ENCODE measurements at regions not wholly inside any gene's neighbourhood (a gene's known extent, or its start where the extent isn't known, plus 50 kb on each side); places are given as distances from the start of the nearest gene placed in this dataset.

DNA sequence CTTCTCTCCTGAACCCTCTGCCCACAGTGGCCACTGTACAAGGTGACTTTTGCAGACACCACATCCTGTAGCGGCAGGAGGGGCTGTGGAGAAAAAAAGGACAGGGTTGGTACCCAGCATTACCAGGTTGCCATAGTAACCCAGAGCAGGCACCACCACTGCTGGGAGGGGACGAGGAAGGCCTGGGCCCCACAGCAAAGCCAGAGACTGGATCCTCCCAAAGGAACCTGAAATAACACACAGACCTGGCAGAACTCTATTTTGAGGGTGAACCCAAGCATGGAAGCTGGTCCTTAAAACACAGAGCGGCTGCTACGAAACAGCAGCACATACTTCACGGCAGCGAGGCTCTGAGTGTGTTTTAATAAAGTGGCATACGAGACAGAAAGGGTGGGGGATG lies 380.6 kb downstream of the CTTN start:
- DNase-seq, result no peak

DNA sequence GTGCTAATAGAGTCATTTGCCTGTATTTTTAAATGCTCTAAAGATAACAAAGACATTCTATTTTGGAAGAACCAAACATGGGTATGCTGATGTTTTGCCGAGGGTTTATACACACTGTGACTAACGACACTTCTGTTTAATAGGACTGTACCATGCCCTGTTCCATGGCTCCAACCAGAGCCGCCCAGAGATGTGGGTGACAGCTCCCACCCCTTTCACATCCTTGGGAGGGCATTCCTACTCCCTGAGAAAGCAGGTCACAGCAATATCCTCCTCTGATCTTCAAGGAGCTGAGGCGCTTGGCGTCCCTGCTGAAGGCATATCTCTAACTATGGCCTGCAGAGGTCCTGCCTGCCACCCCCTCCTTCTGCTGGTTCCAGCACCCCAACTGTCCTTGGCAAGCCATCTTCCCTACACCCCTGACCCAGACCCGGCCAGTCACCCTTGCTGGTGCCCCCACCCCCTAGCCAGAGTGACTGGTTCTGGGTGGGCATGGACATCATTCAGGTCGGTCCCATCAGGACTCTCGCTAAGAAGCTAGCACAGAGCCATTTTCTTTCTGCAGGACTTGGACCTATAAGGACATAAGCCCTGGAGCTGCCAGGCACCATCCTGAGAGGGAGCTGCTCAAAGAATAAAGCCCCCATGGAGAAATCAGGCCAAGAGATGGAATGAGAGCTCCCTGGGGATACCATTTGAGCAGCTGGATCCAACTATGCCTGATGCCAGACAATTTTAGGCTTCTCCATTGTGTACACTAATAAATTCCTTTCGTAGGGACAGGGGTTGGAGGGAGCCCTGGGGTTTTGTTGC lies 381.3 kb downstream of the CTTN start:
- DNase-seq, result no peak

DNA sequence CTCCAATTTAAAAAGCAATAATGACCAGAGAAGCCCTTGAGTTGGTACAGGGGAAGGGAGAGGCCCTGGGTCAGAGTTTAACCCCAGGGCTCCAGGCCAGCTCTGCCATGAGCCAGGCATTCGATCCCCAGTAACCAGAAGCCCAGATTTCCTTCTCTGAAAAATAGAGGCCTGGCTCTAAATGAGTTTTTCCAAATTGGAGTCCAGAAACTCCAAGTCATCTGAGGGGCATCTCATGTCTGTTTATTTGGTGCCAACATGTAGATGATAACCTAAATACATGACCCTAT lies 381.9 kb downstream of the CTTN start:
- DNase-seq, result no peak

DNA sequence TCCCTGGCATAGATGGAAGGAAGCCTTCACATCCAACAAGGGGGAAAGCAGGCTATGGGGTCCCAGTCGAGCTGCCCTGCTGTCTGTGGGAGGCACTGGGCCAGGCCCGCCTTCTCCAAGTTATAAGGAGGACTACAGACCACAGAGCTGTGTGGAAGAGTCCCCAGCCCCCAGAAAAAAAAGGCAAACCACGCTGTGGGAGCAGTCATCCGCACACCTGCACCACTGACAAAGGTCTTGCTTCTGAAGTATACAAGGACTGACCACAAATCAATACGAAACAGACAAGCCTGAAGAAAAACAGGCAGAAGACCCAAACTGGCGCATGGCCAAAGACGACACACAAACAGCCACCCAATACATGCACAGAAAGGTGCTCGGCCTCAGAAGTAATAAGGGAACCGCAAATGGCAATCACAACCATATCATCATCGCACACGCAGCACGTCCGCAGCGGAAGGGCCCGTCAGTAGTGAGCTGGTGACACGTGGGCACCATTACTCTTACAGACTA lies 384.1 kb downstream of the CTTN start:
- DNase-seq, result no peak

DNA sequence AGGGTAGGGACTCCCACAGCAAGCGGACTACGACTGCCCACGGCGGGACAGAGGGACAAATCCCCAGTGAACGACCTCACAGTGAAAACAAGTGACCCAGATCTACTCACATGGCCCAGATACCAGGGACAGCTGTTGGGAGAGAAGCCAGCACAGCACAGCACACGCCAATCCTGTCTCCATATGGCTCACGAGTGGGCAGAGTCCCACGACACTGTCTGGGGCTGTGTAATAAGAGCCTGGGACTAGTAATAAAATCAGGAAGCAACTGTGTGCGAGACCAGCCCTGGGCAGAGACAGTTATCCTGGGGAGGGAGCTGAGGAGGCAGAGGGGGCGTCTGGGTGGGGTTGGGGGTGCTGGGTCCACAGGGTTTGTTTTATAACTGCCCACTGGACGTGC lies 385.0 kb downstream of the CTTN start:
- DNase-seq, result no peak

DNA sequence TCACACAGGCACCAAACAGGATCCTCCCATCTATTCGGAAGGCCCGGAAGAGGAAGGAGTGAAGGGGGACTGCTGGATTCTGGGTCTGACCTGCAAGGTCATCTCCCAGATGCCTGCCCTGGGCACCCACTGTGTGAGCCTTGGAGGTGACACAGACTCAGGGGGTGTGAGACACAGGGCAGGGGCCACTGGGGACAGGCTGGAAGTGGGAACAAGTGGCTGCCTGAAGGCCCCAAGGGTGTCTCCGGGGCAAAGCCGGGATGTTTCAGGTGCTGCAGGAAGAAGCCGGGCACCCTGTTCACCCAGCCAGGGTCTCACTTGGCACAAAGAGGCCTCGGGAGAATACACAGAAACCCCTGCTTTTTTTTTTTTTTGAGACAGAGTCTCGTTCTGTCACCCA lies 385.5 kb downstream of the CTTN start:
- DNase-seq, result no peak

DNA sequence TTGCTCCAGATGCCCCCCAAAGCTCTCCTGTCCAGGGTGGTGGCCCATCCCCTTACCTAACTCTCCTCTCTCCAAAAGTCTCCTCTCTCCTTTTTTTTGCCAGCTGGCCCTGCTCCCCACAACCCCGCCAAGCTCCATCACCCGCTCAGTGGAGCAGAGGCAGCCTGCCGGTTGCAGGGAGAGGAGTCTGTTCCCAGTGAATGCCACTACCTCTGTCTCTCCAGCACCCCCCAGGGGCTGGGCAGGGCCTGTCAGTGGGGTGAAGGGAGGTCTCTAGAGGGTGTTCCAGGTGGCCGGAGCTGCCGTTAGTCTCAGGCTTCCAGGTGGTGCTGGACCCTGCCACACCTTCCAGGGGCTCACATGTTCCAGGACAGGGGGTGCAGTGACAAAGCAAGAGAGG lies 387.0 kb downstream of the CTTN start:
- no peak for DNase-seq

DNA sequence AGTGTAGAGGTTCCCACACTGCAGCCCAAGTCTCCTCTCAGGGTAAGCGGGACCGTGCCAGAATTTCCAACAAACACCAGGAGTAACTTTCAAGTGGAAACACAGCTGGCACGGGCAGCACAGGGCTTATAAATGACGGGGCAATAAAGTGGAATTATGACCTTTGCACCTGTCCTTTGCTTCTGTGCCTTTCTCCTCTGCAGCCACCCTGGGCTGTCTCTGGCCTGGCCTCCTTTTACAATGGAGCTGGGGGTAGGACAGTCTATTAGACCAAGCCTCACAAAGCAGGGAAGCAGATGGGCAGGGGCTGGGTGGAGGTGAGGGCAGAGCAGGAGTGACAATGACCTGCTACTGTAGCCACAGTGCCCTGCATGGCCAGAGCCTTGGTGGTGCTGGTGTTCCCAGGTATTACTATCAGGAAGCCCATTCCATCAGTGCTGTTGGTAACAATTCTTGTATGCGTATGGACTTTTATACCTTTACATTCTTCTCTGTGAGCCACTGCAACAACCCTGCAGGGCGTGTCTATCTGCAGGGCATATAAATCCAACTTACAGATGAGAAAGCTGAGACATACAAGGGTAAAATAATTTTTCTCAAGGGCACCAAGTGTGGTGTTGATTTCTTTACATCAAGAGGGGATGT lies 387.8 kb downstream of the CTTN start:
- no peak for DNase-seq

DNA sequence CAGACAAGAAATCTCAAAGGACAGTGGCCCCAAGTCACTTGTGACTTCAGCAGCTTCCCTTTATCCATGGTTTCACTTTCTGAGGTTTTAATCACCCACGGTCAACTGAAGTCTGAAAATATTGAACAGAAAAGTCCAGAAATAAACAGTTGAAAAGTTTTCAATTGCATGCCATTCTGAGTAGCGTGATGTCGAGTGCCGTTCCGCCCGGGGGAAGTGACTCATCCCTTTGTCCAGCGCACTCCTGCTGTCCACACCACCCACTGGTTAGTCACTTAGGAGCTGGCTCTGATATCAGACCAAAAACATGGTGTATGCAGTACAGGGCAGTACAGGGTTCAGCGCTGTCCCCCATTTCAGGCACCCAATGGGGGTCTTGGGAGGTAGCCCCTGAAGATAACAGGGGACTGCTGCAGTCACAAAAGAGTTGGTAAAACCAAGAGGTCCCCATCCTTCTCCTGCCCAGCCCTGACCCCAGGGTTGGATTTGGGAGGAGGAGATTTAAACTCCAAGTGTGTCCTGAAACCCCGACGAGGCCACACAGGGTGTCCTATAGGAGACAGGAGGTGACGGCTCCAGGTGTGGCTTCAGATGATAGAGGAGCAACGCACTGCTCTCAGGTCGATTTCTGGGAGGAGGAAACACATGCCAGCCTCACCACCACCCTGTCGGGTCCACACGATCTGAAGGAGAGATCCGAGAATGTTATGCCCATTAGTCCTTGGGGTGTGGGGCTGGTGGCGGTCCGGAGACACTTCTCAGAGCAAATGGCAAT lies 390.1 kb downstream of the CTTN start:
- peak; percentile 73 for DNase-seq

DNA sequence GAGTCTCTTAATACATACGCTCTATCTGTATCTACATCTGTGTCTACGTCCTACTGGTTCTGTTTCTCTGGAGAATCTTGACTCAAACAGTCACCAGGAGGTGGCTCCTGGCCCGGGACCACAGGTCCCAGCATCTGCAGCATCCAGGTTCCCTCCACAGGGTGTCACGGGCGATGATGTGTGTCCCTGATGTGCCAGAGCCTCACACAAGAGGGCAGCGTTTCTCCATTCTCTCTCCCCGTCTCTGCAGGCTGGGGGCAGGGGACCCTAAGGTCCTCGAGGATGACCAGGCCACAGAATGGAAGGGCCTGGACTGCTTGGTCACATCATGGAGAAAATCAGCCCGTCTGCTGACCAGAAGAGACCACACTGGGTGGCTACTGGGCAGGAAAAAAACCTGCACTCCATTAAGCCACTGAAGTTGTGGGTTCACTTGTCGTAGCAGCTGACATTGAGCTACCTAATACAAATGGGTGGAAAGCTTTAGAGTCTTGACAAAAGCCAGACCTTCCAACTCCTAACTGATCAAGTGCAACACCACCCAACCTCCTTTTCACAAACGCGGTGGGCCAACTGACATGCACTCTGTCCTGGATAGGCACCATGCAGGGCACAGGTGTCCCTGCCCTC lies 392.5 kb downstream of the CTTN start:
- no peak for DNase-seq

DNA sequence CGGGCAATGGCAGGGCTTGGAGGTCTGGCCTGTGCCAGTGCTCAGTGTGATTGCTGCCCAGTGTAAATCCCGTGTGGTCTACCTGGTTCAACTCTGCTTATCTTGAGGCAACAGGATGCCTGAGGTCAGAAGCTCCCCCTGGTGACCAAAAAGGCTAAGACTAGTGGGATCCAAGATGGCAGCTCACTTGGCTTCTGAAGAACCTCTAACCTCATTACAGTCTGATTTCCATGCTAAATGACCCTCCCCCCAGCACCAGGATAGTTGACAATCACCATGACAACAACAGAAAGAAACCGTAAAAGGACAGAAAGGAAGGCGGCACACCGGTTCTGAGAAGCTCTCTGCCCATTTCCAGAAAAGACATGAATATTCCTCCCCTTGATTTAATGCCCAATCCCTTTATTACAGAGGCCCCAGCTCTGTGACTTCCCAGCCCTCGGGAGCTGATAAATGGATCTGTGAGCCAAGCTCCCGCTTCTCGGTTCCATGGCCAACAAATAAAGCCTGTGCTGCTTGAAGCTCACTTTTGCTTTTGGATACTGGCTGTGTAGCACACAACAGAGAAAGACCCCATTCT lies 398.4 kb downstream of the CTTN start:
- no peak for DNase-seq

DNA sequence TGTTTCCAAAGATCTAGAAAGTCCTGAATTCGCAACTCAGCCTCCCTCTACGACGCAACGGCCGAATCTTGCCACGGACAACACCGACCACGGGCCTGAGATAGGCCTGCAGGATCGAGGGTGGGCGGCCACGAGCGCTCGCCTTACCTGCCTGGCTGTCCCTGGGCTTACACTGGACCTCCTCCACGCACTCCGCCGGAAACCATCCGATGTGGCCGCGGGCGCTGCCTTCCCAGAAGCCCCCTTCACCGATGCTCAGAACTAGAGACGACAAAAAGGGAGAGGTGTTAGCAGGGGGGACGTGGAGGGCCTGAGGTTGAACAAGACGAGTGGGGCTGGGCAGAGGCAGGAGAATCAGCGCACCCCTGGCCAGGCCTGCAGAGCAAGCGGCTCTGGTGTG lies 400.0 kb downstream of the CTTN start:
- DNase-seq, result no peak

DNA sequence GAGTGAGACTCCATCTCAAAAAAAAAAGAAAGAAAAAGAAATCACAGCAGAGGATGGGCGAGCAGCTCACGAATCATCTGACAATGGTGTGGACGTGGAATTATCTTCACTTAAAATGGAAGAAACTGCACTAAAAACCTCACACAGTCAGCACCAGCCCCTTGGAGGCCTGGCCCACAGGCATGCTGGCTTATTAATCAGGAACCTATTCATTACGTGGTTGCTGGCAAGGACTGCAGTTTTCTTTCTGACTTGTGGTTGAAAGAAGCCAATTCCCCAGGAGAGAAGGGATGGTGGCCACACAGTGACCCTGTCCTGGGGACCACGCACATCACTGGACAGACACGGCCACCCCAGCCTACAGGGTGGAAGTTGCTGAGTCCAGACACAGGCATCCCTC lies 401.1 kb downstream of the CTTN start:
- no peak for DNase-seq

DNA sequence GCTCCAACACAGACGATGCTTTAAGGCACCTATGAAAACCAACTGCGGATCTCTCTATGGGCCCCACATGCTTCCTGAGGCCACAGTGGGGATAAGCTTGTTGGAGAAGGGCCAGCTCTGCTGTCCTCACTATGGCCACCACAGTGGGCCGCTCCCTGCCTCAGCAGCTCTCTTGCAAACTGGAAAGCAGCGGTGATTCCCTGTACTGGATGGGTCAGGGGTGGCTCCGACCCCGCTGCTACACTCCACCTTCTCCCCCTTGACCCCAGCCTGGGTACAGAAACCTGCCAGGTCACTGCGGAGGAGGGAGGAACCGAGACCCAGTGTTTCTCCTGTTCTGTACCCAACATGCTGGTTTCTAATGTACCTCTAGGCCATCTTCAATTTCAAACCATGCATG lies 403.9 kb downstream of the CTTN start:
- DNase-seq, result no peak

DNA sequence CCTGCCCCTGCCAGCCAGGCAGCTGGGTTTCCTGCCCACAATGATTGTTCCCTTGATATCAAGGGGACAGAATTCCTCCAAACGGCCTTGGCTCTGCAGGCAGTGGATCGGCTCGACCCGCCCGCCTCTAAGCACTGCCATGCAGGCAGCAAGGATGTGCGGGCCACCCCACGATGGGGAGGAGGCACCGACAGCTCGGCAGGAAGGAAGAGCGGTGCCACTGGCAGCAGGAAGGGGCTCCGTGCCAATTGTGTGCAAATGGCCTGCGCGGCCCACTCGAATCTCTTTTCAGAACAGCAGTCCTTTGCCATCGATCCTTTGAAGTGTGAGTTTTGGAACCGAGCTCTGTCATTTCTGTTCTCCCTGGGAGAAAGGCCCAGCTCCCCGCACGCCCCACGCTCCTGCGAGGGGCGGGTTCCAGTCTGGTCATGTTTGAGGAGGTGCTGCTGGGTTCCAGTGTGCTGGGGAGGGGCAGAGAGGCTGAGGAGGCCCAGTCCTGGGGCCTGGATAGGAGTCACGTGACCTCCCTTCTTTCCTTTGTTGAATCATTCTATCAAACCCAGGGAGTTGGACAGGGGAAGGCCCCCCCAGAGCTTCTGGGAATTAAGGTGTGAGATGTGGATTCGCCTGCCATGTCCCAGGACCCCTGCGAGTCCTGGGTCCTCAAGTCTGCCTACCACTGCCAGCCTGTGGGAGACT lies 406.0 kb downstream of the CTTN start:
- no peak for DNase-seq

DNA sequence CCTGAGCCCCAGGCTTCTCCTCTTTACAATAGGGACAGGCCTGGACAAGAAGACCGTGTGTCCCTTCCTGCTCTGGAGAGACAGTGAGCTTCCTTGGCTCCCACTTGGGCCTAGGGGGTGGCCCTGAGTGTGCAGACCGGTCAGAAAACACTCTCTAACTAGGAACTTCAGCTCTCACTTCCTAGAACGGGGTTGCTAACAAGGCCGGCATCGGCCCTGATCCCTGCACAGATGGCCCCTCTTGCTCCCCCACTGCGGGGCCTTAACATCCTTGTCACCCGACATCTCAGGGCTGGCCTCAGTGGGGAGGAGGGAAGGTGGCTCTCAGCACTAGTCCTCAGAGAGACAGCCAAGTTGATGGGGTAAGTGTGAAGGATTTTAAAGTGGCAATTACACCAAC lies 406.9 kb downstream of the CTTN start:
- DNase-seq, result no peak

DNA sequence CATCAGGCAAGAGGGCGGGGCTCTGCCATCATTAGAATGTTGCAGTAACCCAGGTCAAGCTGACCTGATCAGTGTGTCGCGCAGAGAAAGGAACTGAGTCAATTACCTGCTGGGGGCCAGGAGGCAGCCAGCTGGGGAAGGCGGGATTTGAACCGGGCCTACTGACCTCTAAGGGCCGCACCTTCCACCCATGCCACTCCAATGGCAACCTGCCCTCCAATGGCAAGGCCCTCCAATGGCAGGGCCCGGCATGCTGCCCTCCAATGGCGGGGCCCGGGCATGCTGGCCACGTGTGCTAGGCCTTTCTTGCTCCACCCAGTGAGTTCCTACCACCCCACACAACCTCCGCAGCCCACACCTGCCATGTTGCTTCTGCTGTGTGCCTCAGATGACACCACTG lies 407.6 kb downstream of the CTTN start:
- DNase-seq, result no peak

DNA sequence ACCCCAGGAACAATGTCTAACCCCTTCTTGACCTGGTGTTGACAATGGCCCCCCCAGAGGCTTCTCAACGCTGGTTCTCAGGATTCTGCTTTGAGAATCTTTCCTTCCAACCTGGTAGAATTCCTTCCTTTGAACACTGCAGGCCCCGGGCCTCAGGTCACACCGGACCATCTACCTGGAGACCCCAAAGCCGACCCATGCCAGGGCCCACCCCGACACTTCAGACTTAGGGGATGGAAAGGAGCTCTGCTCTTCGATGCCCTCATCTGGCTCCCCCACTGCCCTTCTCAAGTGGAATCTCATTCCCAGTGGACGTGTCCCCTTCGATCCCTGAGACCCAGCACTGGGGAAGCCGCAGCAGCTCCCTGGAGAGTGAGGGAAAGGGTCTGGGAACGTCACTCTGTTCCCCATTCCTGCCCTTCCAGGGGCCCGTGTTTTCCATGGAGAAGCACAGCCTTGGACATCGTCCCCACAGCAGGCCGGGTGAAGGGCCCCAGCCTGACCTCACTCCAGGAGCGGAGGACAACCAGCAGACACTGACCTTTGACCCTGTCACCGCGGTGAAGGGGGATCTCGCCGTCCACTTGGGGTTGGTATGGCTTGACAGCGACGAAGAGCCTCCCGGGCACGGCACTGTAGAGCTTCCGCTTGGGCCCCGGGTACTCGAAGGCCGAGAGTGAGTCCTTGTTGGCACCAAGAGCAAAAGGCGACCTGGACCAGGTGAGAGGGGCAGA lies 408.3 kb downstream of the CTTN start:
- no peak for DNase-seq

DNA sequence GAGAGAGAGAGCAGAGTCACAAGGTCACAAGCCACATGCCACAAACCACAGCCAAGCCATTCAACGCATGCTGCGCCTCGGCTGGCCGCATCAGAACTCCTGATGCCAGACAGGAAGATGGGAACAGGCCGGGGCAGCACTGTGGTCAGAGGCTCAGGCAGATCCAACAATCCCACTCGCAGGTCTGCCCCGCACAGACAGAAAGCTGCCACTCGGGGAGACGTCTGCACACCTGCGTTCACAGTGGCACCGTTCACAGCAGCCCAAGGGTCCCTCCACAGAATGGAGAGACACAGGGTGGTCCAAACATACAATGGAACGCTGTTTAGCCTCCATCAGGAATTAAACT lies 408.8 kb downstream of the CTTN start:
- no peak for DNase-seq

DNA sequence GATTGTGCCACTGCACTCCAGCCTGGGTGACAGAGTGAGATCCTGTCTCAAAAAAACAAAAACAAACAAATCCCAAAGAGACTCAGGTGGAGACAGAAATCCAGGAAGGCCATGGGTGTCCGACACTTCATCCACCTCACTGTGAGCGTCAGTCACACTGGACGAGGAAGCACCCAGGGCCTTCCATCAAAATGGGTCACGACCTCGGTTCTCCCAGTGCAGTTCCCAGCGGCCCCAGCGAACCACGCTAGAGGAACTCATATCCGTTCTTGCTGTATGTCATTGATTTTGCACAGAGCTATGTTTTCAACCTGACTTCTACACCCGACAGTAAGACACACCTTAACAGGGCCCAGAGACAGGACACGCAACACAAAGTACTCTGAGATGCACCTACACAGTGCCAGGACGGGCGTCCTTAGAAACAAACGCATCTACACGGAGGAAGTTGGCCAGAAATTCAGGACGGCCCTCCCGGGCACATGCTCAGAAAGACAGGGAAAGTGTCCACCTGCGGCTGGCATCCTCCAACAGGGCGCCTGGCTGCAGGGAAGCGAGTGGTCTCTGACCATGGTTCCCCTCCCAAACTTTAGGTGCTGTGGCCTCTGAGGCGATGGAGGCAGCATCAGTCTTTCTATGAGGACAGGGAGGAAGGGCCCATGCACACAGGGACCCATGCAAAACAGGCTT lies 410.5 kb downstream of the CTTN start:
- DNase-seq, result no peak

DNA sequence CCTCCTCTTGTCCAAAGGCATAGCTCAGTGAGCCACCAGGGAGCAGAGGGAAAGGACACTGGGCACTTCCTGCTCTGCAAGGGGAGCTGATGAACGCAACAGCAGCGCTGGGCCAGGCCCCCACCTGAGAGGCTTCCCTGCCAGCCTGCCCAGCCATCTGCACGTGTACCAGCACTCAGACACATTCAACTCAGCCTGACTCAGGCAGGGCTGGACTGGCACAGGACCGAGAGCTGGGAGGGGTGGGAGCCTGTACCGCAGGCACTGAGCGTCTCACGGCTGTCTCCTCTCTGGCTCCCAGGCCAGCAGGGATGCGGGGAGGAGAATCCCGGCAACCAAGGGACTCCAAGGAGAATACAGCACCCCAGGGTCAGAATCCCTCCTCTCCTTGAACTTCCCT lies 411.8 kb downstream of the CTTN start:
- no peak for DNase-seq

Measured in NCI-H226 (cell line).